HFF-Myc (cell line): ENCODE measurements at regions not wholly inside any gene's neighbourhood (a gene's known extent, or its start where the extent isn't known, plus 50 kb on each side); places are given as distances from the start of the nearest gene placed in this dataset.

Experiments used
- DNase-seq: peaks from one replicate; pipeline ENCODE4 v3.0.0-alpha.2; 2011; ENCODE audit warnings: low read depth; ENCODE audit errors: extremely low read depth
- H3K4me3 ChIP-seq: replicated peaks from 2 replicates; pipeline ENCODE4 v1.5.1; 2011; ENCODE audit warnings: low read depth, mild to moderate bottlenecking, control low read depth, low read length
- TF ChIP-seq, protein P1 (sequence below): IDR thresholded peaks from 2 replicates; pipeline ENCODE4 v1.5.1; 2012; ENCODE audit warnings: mild to moderate bottlenecking, low read depth, low read length, control low read depth; ENCODE audit errors: missing control alignments

DNA sequence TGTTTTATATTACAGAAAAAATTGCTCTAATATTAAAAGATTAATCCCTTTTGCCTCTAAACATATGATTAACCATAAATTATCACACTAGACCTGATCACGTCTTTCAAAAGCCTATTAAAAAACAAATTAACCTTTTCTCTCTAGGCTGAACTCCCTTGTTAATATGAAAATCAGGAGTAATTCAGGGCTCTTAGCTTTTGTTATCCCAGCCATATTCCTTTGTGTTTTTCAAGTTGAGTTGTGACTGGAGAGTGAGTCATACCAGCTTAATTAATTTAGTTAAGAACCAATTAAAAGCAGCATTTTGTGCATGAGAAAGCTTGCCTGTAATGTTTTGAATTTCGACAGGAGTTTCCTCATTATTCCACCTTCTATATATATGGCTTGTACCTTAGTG lies 385.8 kb downstream of the VGLL3 start:
- TF ChIP-seq, protein P1, sequence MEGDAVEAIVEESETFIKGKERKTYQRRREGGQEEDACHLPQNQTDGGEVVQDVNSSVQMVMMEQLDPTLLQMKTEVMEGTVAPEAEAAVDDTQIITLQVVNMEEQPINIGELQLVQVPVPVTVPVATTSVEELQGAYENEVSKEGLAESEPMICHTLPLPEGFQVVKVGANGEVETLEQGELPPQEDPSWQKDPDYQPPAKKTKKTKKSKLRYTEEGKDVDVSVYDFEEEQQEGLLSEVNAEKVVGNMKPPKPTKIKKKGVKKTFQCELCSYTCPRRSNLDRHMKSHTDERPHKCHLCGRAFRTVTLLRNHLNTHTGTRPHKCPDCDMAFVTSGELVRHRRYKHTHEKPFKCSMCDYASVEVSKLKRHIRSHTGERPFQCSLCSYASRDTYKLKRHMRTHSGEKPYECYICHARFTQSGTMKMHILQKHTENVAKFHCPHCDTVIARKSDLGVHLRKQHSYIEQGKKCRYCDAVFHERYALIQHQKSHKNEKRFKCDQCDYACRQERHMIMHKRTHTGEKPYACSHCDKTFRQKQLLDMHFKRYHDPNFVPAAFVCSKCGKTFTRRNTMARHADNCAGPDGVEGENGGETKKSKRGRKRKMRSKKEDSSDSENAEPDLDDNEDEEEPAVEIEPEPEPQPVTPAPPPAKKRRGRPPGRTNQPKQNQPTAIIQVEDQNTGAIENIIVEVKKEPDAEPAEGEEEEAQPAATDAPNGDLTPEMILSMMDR: no peak
- DNase-seq: no peak
- no peak overlapping the region for H3K4me3 ChIP-seq

DNA sequence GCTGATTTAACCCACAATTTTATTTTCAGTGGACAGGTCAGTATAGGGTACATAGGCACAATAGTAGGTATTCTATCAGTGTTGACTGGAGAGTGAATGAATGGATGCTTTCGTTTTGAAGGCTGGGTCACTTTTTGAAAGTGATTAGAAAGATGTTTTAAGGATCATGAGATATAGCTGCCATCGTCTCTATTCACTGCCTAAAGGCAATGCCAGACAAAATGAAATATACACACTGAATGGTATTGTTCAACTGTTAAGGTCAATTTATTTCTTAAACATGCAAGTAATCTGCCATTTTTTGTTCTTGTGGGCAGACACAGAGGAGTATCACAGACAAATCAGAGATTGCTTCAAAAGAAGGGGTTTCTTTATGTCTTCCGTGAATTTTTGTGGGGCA lies 395.3 kb downstream of the VGLL3 start:
- DNase-seq: no peak
- TF ChIP-seq, protein P1: no peak
- H3K4me3 ChIP-seq: no peak overlapping the region

DNA sequence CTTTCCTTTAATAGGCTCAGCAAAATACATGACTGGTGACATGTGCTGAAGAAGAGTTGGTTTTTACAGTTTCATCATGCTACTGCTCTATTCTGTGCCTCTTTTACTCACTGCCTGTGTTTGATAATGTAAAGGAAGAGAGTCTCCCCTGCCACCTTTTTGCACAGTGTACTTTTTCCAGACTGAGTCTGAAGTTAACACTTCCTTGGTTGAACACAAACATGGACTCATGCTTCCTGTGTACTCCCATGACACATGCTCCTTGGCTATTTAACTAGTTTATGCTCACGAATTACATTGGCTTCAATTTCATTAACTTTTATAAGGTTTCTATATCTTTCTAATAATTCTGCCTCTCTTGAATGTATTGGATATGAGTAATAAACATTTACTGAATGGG lies 396.1 kb downstream of the VGLL3 start:
- H3K4me3 ChIP-seq: no peak overlapping the region
- no peak for DNase-seq
- TF ChIP-seq, protein P1: no peak

DNA sequence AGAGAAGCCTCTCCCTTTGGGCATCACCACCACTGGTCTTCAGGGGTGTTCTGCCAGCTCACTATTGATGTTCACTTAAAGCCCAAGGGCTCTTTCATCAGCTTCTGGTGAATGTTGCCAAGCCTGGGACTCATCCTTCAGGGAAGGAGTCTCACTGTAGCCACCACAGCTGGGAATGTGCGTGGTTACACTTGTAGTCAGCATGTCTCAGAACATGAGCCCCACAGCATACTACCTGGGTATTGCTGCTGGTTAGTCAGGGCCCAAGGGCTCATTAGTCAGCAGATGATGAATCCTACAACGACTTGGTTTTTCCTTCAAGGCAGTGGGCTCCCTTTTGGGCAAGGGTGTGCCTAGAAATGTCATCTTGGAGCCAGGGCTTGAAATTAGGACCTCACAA lies 412.9 kb downstream of the VGLL3 start:
- no peak overlapping the region for H3K4me3 ChIP-seq
- TF ChIP-seq, protein P1: no peak
- DNase-seq: no peak

DNA sequence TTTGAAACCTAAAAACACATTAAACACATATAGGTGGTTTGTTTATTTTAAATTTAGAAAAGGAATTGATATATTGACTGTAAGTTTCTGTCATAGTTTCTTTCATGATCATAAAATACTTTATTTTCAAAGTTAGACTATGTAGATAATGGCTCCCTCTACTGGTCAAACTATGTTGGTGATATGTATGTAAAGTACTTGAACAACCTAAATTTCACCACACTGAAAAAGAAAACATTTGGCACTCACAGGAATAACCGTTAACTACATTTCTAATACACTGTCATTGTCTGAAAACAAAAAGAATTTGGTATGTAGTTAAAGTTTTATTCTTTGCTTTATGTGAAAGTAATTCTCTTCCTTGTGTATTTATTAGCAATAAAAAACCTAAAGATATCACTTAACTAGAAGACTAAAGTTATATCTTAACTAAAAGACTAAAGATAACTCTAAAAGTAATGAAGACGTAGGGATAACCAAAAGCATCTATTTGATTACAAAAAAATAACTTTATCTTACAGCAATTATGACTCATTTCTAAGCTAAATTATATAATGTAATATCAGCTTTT lies 427.5 kb downstream of the VGLL3 start:
- TF ChIP-seq, protein P1: peak; percentile 46
- H3K4me3 ChIP-seq: no peak overlapping the region
- peak; percentile 19 for DNase-seq

DNA sequence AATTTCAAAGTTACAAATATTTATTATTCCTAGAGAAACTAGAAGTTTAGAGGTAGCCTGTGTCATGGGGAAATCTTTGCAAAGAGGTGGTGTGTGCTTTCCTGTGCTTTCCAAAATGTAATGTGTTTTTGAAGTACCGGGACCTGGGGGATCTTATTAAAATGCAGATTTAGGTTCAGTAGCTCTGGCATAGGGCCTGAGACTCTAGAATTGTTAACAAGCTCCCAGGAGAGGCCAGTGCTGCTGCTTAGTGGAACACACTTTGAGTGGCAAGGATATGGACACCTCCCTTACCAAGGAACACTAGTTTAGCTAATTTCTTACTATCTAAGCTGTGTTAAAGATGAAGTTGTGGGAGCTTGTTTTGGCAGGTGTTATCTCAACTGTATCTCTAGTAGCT lies 428.9 kb downstream of the VGLL3 start:
- H3K4me3 ChIP-seq: no peak overlapping the region

More for the DNA sequence above, 428.9 kb downstream of the VGLL3 start:
- TF ChIP-seq, protein P1: no peak
- no peak for DNase-seq
